Peyer's patch (tissue), 4 donors: ENCODE measurements at regions not wholly inside any gene's neighbourhood (a gene's known extent, or its start where the extent isn't known, plus 50 kb on each side); places are given as distances from the start of the nearest gene placed in this dataset.

Source experiments
- DNase-seq, 3 donors: peaks; one replicate each; pipeline ENCODE4 v3.0.0-alpha.2; 2017 to 2019
- H3K27ac ChIP-seq, 4 donors: fragments of 200-600 bp; sonication (generic); one replicate each; pipeline ENCODE4 v1.5.1; 2016 to 2019
- H3K27me3 ChIP-seq, 2 donors: fragments of 200-600 bp; sonication (generic); one replicate each; pipeline ENCODE4 v1.5.1; 2019
- H3K36me3 ChIP-seq, 3 donors: fragments of 200-600 bp; sonication (generic); one replicate each; pipeline ENCODE4 v1.5.1; 2016 to 2019
- H3K4me1 ChIP-seq, 4 donors: fragments of 200-600 bp; sonication (generic); one replicate each; pipeline ENCODE4 v1.5.1; 2016 to 2019
- H3K4me3 ChIP-seq, 4 donors: fragments of 200-600 bp; sonication (generic); 1 replicate in 3 of 4; 2 replicates in 1 of 4; pipeline ENCODE4 v1.5.1; 2016 to 2019; ENCODE audit warnings: mild to moderate bottlenecking in 1 of 4
- H3K9me3 ChIP-seq, 4 donors: fragments of 200-600 bp; sonication (generic); one replicate each; pipeline ENCODE4 v1.5.1; 2016 to 2019; ENCODE audit warnings: mild to moderate bottlenecking in 1 of 4
- CTCF ChIP-seq, 6 experiments: fragments of 450-650 bp in 4 of 6; fragments of 200-600 bp in 2 of 6; sonication (generic) in 1 of 6; IDR thresholded peaks; one replicate each; pipeline ENCODE4 v1.5.1; 2017 to 2019; ENCODE audit warnings: antibody characterized with exemption in 6 of 6, mild to moderate bottlenecking in 3 of 6, moderate library complexity in 1 of 6
- POLR2A ChIP-seq, 2 donors: fragments of 450-650 bp; IDR thresholded peaks; one replicate each; pipeline ENCODE4 v1.5.1; 2017; ENCODE audit warnings: antibody characterized with exemption in 2 of 2, mild to moderate bottlenecking in 2 of 2, moderate library complexity in 2 of 2

GRCh38 chr4:10288830-10289537 is 168.2 kb downstream of the ZNF518B start:
- H3K27ac ChIP-seq = no peak overlapping the region
- no peaks in the 10 kb centered on the region for H3K9me3 ChIP-seq
- TF ChIP-seq CTCF (IDR thresholded peaks at IDR 0.05) (no peak), POLR2A (IDR thresholded peaks at IDR 0.05) (no peak)
- H3K27me3 ChIP-seq = no peaks in the 10 kb centered on the region
- H3K36me3 ChIP-seq = no peaks in the 10 kb centered on the region
- no peaks in the 10 kb centered on the region for H3K4me1 ChIP-seq
- H3K4me3 ChIP-seq = no peak overlapping the region
- DNase-seq = no peak

- no peaks in the 10 kb centered on the region for H3K27me3 ChIP-seq
- TF ChIP-seq CTCF (IDR thresholded peaks at IDR 0.05) = no peak
- no peak for TF ChIP-seq POLR2A (IDR thresholded peaks at IDR 0.05)
- DNase-seq = no peak
- H3K9me3 ChIP-seq = no peaks in the 10 kb centered on the region
- no peak overlapping the region for H3K27ac ChIP-seq
- H3K4me3 ChIP-seq = no peak overlapping the region
- H3K36me3 ChIP-seq = no peaks in the 10 kb centered on the region
- H3K4me1 ChIP-seq = no peaks in the 10 kb centered on the region
Observed at GRCh38 chr4:10285028-10285427, 168.4 kb upstream of the WDR1 start.

DNA sequence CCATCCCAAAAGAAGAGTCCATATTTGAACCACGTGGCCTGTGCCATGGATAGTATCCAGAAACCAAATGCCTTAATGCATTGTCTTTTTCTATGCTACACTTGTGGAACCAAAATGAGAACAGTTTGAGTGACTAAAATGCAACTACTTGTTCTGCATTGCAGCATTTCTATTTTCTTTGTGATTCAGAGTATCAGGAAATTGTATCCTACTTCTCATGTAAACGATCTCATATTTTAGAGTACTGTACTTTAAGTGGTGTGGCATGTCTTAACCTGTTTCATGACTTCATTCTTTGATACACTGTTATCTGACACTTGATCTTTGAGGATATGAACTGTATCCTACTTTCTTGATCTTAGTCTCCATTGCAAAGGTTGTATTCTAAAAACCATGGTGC is 167.2 kb upstream of the WDR1 start:
- Histone ChIP-seq H3K27ac (no peak overlapping the region), H3K4me1 (no peaks in the 10 kb centered on the region), H3K36me3 (no peaks in the 10 kb centered on the region), H3K9me3 (no peaks in the 10 kb centered on the region), H3K4me3 (no peak overlapping the region), H3K27me3 (no peaks in the 10 kb centered on the region)
- TF ChIP-seq POLR2A (IDR thresholded peaks at IDR 0.05) (no peak), CTCF (IDR thresholded peaks at IDR 0.05) (no peak)
- DNase-seq = no peak

DNA sequence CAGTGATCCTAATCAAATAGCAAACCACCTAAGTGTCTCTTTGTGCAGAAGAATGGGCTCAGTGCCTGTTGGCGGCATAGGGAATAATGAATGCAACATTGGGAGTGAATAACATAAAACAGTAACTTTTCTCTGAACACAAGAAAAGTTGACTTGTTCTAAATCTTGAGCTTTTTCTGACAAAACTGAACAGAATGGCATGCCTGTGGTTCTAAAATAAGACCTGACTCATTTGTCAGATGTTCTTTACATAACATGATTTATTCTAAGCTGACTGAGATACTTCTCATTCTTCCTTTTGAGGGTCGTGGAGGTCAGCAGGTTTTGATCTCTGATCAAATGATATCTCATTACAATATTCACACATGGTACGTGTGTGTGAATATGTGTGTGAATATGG is 165.4 kb upstream of the WDR1 start:
- no peak for DNase-seq
- no peaks in the 10 kb centered on the region for H3K4me1 ChIP-seq
- H3K4me3 ChIP-seq = no peak overlapping the region
- no peak for TF ChIP-seq CTCF (IDR thresholded peaks at IDR 0.05)
- TF ChIP-seq POLR2A (IDR thresholded peaks at IDR 0.05) = no peak
- no peaks in the 10 kb centered on the region for H3K9me3 ChIP-seq
- H3K36me3 ChIP-seq = no peaks in the 10 kb centered on the region
- H3K27me3 ChIP-seq = no peaks in the 10 kb centered on the region
- no peak overlapping the region for H3K27ac ChIP-seq

DNA sequence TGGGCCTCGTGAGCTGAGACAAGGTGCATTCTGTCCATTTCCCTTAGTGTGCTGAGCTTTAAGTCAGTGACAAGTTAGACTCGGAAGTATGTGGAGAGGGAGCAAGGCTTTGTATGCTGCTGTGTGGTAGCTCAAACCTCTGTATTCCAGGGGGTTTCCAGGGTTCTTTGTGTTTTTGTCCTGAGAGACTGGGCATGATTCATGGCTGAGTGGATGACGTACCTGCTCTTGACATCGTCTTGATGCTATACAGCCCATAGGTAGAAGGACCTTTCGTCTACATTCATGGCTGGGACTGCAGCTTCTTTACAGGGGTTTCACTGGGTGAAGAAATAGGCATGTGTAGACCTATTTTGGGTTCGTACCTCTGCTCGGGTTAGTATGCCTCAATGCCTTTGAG is 162.7 kb upstream of the WDR1 start:
- TF ChIP-seq CTCF (IDR thresholded peaks at IDR 0.05) (no peak), POLR2A (IDR thresholded peaks at IDR 0.05) (no peak)
- no peaks in the 10 kb centered on the region for H3K36me3 ChIP-seq
- DNase-seq = no peak
- no peaks in the 10 kb centered on the region for H3K9me3 ChIP-seq
- H3K27me3 ChIP-seq = no peaks in the 10 kb centered on the region
- H3K27ac ChIP-seq = no peak overlapping the region
- no peaks in the 10 kb centered on the region for H3K4me1 ChIP-seq
- no peak overlapping the region for H3K4me3 ChIP-seq

- Histone ChIP-seq H3K4me1 (no peaks in the 10 kb centered on the region), H3K27me3 (no peaks in the 10 kb centered on the region), H3K4me3 (no peak overlapping the region), H3K36me3 (no peaks in the 10 kb centered on the region), H3K27ac (no peak overlapping the region), H3K9me3 (no peaks in the 10 kb centered on the region)
- TF ChIP-seq POLR2A (IDR thresholded peaks at IDR 0.05) = no peak
- no peak for TF ChIP-seq CTCF (IDR thresholded peaks at IDR 0.05)
- no peak for DNase-seq
Observed at GRCh38 chr4:10278071-10278470, 161.5 kb upstream of the WDR1 start.
